HepG2 (cell line): ENCODE measurements at regions not wholly inside any gene's neighbourhood (a gene's known extent, or its start where the extent isn't known, plus 50 kb on each side); places are given as distances from the start of the nearest gene placed in this dataset.

ENCODE experiments used
- ATAC-seq: fragments of 200-7000 bp; cut with Tn5 transposase; 3 replicates; pipeline ENCODE4 v1.9.1; 2020; ENCODE audit warnings: mild to moderate bottlenecking, moderate library complexity
- BruUV-seq: library from RNA; stranded (reverse); fragments of 400-500 nt; replicated peaks from 2 replicates; lab custom pipeline; 2021; lab: Mats Ljungman, UMichigan
- CTCF ChIA-PET: fragments of 300-600 bp; formaldehyde crosslinking; extraction: SDS; loops from one replicate; lab custom pipeline; 2021; ENCODE audit warnings: low total read pairs, inconsistent platforms, low intra/inter-chr PET ratio; lab: Yijun Ruan, JAX
- POLR2A ChIA-PET: fragments of 350-600 bp; sonication (Branson Sonifier 250); formaldehyde crosslinking; loops from one replicate; lab custom pipeline; 2020; ENCODE audit warnings: antibody characterized with exemption, inconsistent platforms; lab: Yijun Ruan, JAX
- DNase-seq: peaks from one replicate; pipeline ENCODE4 v3.0.0-alpha.2; 2015; ENCODE audit warnings: low spot score
- FAIRE-seq: peaks from 3 replicates; lab custom pipeline; 2011; peaks lifted over from hg19 to GRCh38; lab: Jason Lieb, UNC
- H2AFZ ChIP-seq: one replicate; pipeline ENCODE4 v1.6.1; 2011; ENCODE audit warnings: low read length, inconsistent platforms
- H3K27ac ChIP-seq: fragments of 300-600 bp; 3 replicates; pipeline ENCODE4 v1.8.0; 2011; ENCODE audit warnings: mixed run types, mild to moderate bottlenecking, mixed read lengths, low read length, inconsistent platforms; ENCODE audit not compliant: insufficient read depth; ENCODE audit errors: extremely low read length
- H3K27me3 ChIP-seq, 2 experiments: fragments of 200-600 bp in 1 of 2; 2 replicates in 1 of 2; 3 replicates in 1 of 2; pipeline versions ENCODE4 v1.6.0 to v1.8.0; 2011; ENCODE audit warnings: low read length in 2 of 2, mild to moderate bottlenecking in 2 of 2, moderate library complexity in 2 of 2, inconsistent platforms in 1 of 2; ENCODE audit not compliant: insufficient read depth in 2 of 2, control insufficient read depth in 1 of 2
- H3K36me3 ChIP-seq, 2 experiments: fragments of 200-600 bp in 1 of 2; replicated peaks in 1 of 2; 2 replicates in 1 of 2; 3 replicates in 1 of 2; pipeline versions ENCODE4 v1.5.1 to v1.8.0; 2011; ENCODE audit warnings: low read length in 2 of 2, inconsistent platforms in 1 of 2; ENCODE audit not compliant: insufficient read depth in 2 of 2, control insufficient read depth in 1 of 2
- H3K4me1 ChIP-seq: 2 replicates; pipeline ENCODE4 v1.5.1; 2012; ENCODE audit warnings: low read length, inconsistent platforms; ENCODE audit not compliant: insufficient read depth
- H3K4me2 ChIP-seq: 2 replicates; pipeline ENCODE4 v1.6.0; 2011; ENCODE audit warnings: low read depth, low read length, inconsistent platforms
- H3K4me3 ChIP-seq, 3 experiments: fragments of 200-600 bp in 1 of 3; sonication (generic), shearing (Covaris generic) in 1 of 3; replicated peaks in 1 of 3; 2 replicates each; pipeline ENCODE4 v1.5.1; 2011 to 2016; ENCODE audit warnings: low read length in 3 of 3, inconsistent platforms in 2 of 3, low read depth in 2 of 3, mild to moderate bottlenecking in 2 of 3, control low read depth in 1 of 3, mixed read lengths in 1 of 3; ENCODE audit not compliant: insufficient read depth in 1 of 3
- H3K79me2 ChIP-seq: one replicate; pipeline ENCODE4 v1.6.1; 2011; ENCODE audit warnings: low read length, inconsistent platforms; ENCODE audit not compliant: insufficient read depth
- H3K9ac ChIP-seq: 2 replicates; pipeline ENCODE4 v1.6.0; 2011; ENCODE audit warnings: mild to moderate bottlenecking, low read depth, low read length, inconsistent platforms; ENCODE audit not compliant: insufficient read depth
- H3K9me3 ChIP-seq: 2 replicates; pipeline ENCODE4 v1.5.1; 2012; ENCODE audit warnings: mild to moderate bottlenecking, low read length
- H4K20me1 ChIP-seq: 2 replicates; pipeline ENCODE4 v1.6.0; 2011; ENCODE audit warnings: inconsistent platforms, mild to moderate bottlenecking, low read length, moderate library complexity; ENCODE audit not compliant: insufficient read depth
- ZC3H13 ChIP-seq: sonication (generic); formaldehyde crosslinking; IDR thresholded peaks from 2 replicates; pipeline ENCODE4 v1.8.1; 2023; ENCODE audit warnings: mild to moderate bottlenecking, missing genetic modification reagents, moderate library complexity
- ZFP36 ChIP-seq: fragments of 150-350 bp; IDR thresholded peaks from 2 replicates; pipeline ENCODE4 v1.6.1; 2018; ENCODE audit warnings: borderline replicate concordance, low read length, low read depth; ENCODE audit not compliant: partially characterized antibody
- ZNF3 ChIP-seq: IDR thresholded peaks from 2 replicates; pipeline ENCODE4 v1.7.0; 2017; ENCODE audit warnings: inconsistent platforms
- ZNF629 ChIP-seq: sonication (generic); formaldehyde crosslinking; conservative IDR thresholded peaks from 2 replicates; pipeline ENCODE4 v1.5.0; 2020; ENCODE audit warnings: missing genetic modification reagents
- ZNF781 ChIP-seq: sonication (generic); formaldehyde crosslinking; IDR thresholded peaks from 2 replicates; pipeline ENCODE4 v1.5.1; 2020; ENCODE audit warnings: borderline replicate concordance, mild to moderate bottlenecking, missing genetic modification reagents; ENCODE audit errors: not compliant biosample characterization
- WGBS: methylation state at CpG from one replicate; pipeline ENCODE4 v1.1.6; 2017; ENCODE audit warnings: low lambda C conversion rate; 5-methylcytosine and 5-hydroxymethylcytosine counted together
- in situ Hi-C: cut with HindIII; loops from 2 replicates; pipeline ENCODE4 v1.10.0; 2017; ENCODE audit warnings: low pct_unique_long_range_greater_than_20kb; ENCODE audit not compliant: extremely low pct_ligation_motif_present
- intact Hi-C: fragments of 100-400 bp; cut with micrococcal nuclease; formaldehyde crosslinking; loops from one replicate; pipeline ENCODE4 v1.10.0; 2022; ENCODE audit not compliant: unreplicated experiment
- TF ChIP-seq, protein P1 (sequence below): IDR thresholded peaks from 2 replicates; pipeline ENCODE4 v1.6.1; 2018; ENCODE audit warnings: missing genetic modification reagents, mild to moderate bottlenecking, missing compliant biosample characterization
- TF ChIP-seq, protein P2 (sequence below): sonication (generic); formaldehyde crosslinking; IDR thresholded peaks from 2 replicates; pipeline ENCODE4 v1.4.0; 2020; ENCODE audit warnings: missing genetic modification reagents, low read depth, mild to moderate bottlenecking, borderline replicate concordance
- TF ChIP-seq, protein P3 (sequence below): sonication (generic); formaldehyde crosslinking; IDR thresholded peaks from 2 replicates; pipeline ENCODE4 v1.8.0; 2022; ENCODE audit warnings: mild to moderate bottlenecking, missing genetic modification reagents, moderate library complexity

DNA sequence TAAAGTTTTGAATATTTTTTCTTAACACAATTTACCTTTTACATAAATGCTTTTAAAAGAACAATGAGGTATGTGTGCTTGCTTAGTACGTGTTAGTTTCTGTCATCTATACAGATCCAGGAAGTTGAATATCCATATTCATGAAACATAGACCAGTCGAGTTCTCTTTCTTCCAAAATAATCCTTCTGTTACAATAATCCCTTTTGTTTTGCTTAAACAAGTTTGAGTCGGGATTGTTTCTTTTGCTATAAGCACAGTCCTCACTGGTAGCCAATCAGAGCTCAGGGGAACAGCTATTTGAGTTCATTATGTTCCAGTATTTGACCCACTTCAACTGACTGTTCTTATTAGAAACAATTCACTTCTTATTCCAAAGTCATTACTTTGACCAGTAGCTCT is 214.7 kb upstream of the FLRT2 start:
- no peak overlapping the region for H2AFZ ChIP-seq
- H3K4me1 ChIP-seq = no peaks in the 10 kb centered on the region
- no peak for FAIRE-seq
- TF ChIP-seq ZC3H13 (CRISPR knock-in tag) (no peak), ZNF3 (CRISPR knock-in tag) (no peak), ZFP36 (no peak), ZNF781 (no peak), ZNF629 (CRISPR knock-in tag) (no peak)
- TF ChIP-seq, protein P1, sequence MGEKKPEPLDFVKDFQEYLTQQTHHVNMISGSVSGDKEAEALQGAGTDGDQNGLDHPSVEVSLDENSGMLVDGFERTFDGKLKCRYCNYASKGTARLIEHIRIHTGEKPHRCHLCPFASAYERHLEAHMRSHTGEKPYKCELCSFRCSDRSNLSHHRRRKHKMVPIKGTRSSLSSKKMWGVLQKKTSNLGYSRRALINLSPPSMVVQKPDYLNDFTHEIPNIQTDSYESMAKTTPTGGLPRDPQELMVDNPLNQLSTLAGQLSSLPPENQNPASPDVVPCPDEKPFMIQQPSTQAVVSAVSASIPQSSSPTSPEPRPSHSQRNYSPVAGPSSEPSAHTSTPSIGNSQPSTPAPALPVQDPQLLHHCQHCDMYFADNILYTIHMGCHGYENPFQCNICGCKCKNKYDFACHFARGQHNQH (CRISPR knock-in tag) = no peak
- TF ChIP-seq, protein P2, sequence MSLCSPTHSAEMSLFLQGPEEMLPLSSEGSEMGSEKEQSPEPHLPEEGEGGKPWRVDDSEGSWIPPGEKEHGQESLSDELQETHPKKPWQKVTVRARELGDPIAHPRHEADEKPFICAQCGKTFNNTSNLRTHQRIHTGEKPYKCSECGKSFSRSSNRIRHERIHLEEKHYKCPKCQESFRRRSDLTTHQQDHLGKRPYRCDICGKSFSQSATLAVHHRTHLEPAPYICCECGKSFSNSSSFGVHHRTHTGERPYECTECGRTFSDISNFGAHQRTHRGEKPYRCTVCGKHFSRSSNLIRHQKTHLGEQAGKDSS = no peak
- TF ChIP-seq, protein P3, sequence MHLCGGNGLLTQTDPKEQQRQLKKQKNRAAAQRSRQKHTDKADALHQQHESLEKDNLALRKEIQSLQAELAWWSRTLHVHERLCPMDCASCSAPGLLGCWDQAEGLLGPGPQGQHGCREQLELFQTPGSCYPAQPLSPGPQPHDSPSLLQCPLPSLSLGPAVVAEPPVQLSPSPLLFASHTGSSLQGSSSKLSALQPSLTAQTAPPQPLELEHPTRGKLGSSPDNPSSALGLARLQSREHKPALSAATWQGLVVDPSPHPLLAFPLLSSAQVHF (CRISPR knock-in tag) = no peak
- TF ChIP-seq, all 625 proteins: peak for 0
- ChIA-PET CTCF (no interaction called here), POLR2A (no interaction called here)
- 6% methylated on average over 3 of the region's 3 CpGs for WGBS
- H3K9ac ChIP-seq = no peak overlapping the region
- H3K27me3 ChIP-seq = no peaks in the 10 kb centered on the region
- no TSS peak for BruUV-seq
- no peak overlapping the region for H3K4me2 ChIP-seq
- no peak overlapping the region for H3K4me3 ChIP-seq
- ATAC-seq = no peak
- no peak overlapping the region for H3K27ac ChIP-seq
- intact Hi-C loops = no loop called here
- in situ Hi-C loops = no loop called here
- no peaks in the 10 kb centered on the region for H4K20me1 ChIP-seq
- DNase-seq = no peak
- no peaks in the 10 kb centered on the region for H3K79me2 ChIP-seq
- no peaks in the 10 kb centered on the region for H3K36me3 ChIP-seq
- peaks cover 83% of the 10 kb centered on the region for H3K9me3 ChIP-seq
